ENCODE measurements at regions not wholly inside any gene's neighbourhood (a gene's known extent, or its start where the extent isn't known, plus 50 kb on each side); places are given as distances from the start of the nearest gene placed in this dataset.

DNA sequence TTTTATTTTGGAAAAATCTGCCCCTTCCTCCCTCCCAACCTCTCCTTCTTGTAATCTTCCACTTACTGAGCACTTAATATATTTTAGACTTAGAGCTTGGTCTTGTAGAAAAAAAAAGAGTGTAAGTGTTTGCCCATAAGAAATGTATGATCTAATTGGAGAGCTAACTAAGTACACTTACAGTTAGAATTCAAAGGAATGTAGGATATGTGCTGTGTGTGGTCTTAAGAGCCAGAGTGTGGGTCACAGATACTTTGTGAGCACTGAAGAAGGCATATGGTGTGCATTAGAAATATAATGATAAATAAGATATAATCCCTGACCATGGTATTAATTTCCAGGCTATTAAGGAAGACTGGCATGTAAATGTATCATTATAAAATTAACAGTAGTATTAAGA is 91.8 kb upstream of the ZNF521 start:
- intact Hi-C loops (cut with micrococcal nuclease): no loop called here
- Histone ChIP-seq H3K4me3 (replicated peaks in 1 of 3; ENCODE audit: insufficient read depth in 1 of 3, low read depth in 1 of 3, low read length in 3 of 3) (no peak overlapping the region), H3K9me3 (replicated peaks; ENCODE audit: control insufficient read depth, insufficient read depth, low read length) (no peaks in the 10 kb centered on the region), H3K9me1 (replicated peaks; ENCODE audit: control insufficient read depth, extremely low read depth, insufficient read depth, low read length) (no peaks in the 10 kb centered on the region), H3K4me1 (ENCODE audit: control insufficient read depth, extremely low read depth, insufficient read depth, low read length) (peaks cover 3% of the 10 kb centered on the region), H3K27ac (ENCODE audit: insufficient read depth, low read depth, low read length) (no peak overlapping the region), H2AFZ (ENCODE audit: low read depth, low read length) (no peak overlapping the region), H3K27me3 (ENCODE audit: control insufficient read depth in 2 of 2, insufficient read depth in 2 of 2, low read length in 2 of 2) (no peaks in the 10 kb centered on the region), H3K9ac (replicated peaks; ENCODE audit: extremely low read depth, insufficient read depth, low read length) (no peak overlapping the region), H3K4me2 (ENCODE audit: insufficient read depth, low read length) (no peak overlapping the region), H4K20me1 (replicated peaks; ENCODE audit: control insufficient read depth, extremely low read depth, insufficient read depth, low read length) (no peaks in the 10 kb centered on the region), H3K36me3 (ENCODE audit: control insufficient read depth in 2 of 2, extremely low read depth in 1 of 2, insufficient read depth in 2 of 2, low read length in 2 of 2) (no peaks in the 10 kb centered on the region), H3K79me2 (ENCODE audit: control insufficient read depth, insufficient read depth, low read length) (no peaks in the 10 kb centered on the region)
- dilution Hi-C loops (cut with MboI; ENCODE audit: extremely low pct_ligation_motif_present, low sequenced_read_pairs): no loop called here
- ChIA-PET CTCF (interaction anchor here (1.3 kb wide), 1 partner anchor 9 kb away, joined by 3 read pairs; no protein-coding TSS in a partner anchor), POLR2A (no interaction called here)
- FAIRE-seq (no peak), DNase-seq (ENCODE audit: low read depth, low spot score) (no peak)
- no peak for TF ChIP-seq JUN (IDR thresholded peaks at IDR 0.05; ENCODE audit: borderline replicate concordance, insufficient read depth, insufficient read length, low read depth)
- no peak for TF ChIP-seq POLR2A (IDR thresholded peaks at IDR 0.05; ENCODE audit: low read depth, low read length)
- TF ChIP-seq POLR2AphosphoS5 (IDR thresholded peaks at IDR 0.05; ENCODE audit: insufficient read depth, low read depth, low read length): no peak
- no peak for TF ChIP-seq GATA2 (IDR thresholded peaks at IDR 0.05; ENCODE audit: insufficient read depth, insufficient read length, low read depth, low read length)
- TF ChIP-seq FOS (IDR thresholded peaks at IDR 0.05; ENCODE audit: borderline replicate concordance, insufficient read depth, low read length): no peak
- TF ChIP-seq CTCF (IDR thresholded peaks at IDR 0.05; ENCODE audit: extremely low read depth in 1 of 2, insufficient read depth in 1 of 2, low read depth in 1 of 2, low read length in 2 of 2): no peak
- BruUV-seq (replicated peaks): no TSS peak
